GM18502 (cell line): ENCODE measurements at regions not wholly inside any gene's neighbourhood (a gene's known extent, or its start where the extent isn't known, plus 50 kb on each side); places are given as distances from the start of the nearest gene placed in this dataset.
"Not testable (repeated sequence)": the region's sequence is repeated elsewhere in the genome, so short reads cannot be mapped to it uniquely, and the experiment has no call there.

Source experiments
- ATAC-seq: cut with Tn5 transposase; IDR thresholded peaks from one replicate; pipeline ENCODE4 v1.9.1; 2021; ENCODE audit warnings: mild to moderate bottlenecking; ENCODE audit not compliant: unreplicated experiment, poor library complexity

GRCh38 chrX:79515529-79515928, 148.4 kb upstream of the ITM2A start:
- ATAC-seq = no peak

GRCh38 chrX:79511799-79512198, 144.7 kb upstream of the ITM2A start:
- ATAC-seq = no peak

GRCh38 chrX:79506001-79506400, 138.9 kb upstream of the ITM2A start:
- no peak for ATAC-seq

- no peak for ATAC-seq
Measured at GRCh38 chrX:79482686-79483085, 115.6 kb upstream of the ITM2A start.

- no peak for ATAC-seq
Measured at GRCh38 chrX:79477691-79478090, 110.6 kb upstream of the ITM2A start.

GRCh38 chrX:79466636-79467035, 99.5 kb upstream of the ITM2A start:
- no peak for ATAC-seq

- ATAC-seq = no peak
Measured at GRCh38 chrX:79462458-79462857, 95.3 kb upstream of the ITM2A start.

- not testable (repeated sequence) for ATAC-seq
Measured at GRCh38 chrX:79456593-79456992, 89.5 kb upstream of the ITM2A start.

- ATAC-seq = no peak
Measured at GRCh38 chrX:79452881-79453280, 85.7 kb upstream of the ITM2A start.

- no peak for ATAC-seq
Measured at GRCh38 chrX:79444694-79445210, 77.6 kb upstream of the ITM2A start.

GRCh38 chrX:79443121-79443520, 76.0 kb upstream of the ITM2A start:
- no peak for ATAC-seq

- no peak for ATAC-seq
Measured at GRCh38 chrX:79440336-79440735, 73.2 kb upstream of the ITM2A start.
